Ascending aorta (tissue), 2 donors: ENCODE measurements at regions not wholly inside any gene's neighbourhood (a gene's known extent, or its start where the extent isn't known, plus 50 kb on each side); places are given as distances from the start of the nearest gene placed in this dataset.

Experiments used
- DNase-seq, 2 donors: peaks; one replicate each; pipeline ENCODE4 v3.0.0-alpha.2; 2019; ENCODE audit warnings: low spot score in 2 of 2
- H3K27ac ChIP-seq, 2 donors: fragments of 200-600 bp; sonication (generic); one replicate each; pipeline ENCODE4 v1.5.1; 2016 to 2017; ENCODE audit warnings: mild to moderate bottlenecking in 1 of 2
- H3K27me3 ChIP-seq: fragments of 200-600 bp; sonication (generic); one replicate; pipeline ENCODE4 v1.5.1; 2017
- H3K36me3 ChIP-seq, 2 donors: fragments of 200-600 bp; sonication (generic); one replicate each; pipeline ENCODE4 v1.5.1; 2016
- H3K4me1 ChIP-seq, 2 donors: fragments of 200-600 bp; sonication (generic); one replicate each; pipeline ENCODE4 v1.5.1; 2016 to 2017; ENCODE audit warnings: mild to moderate bottlenecking in 1 of 2
- H3K4me3 ChIP-seq, 2 donors: fragments of 200-600 bp; sonication (generic); one replicate each; pipeline ENCODE4 v1.5.1; 2016 to 2017; ENCODE audit warnings: mild to moderate bottlenecking in 1 of 2
- H3K9me3 ChIP-seq, 2 donors: fragments of 200-600 bp; sonication (generic); one replicate each; pipeline ENCODE4 v1.5.1; 2016
- CTCF ChIP-seq, 3 experiments: fragments of 200-600 bp in 2 of 3; fragments of 450-650 bp in 1 of 3; sonication (generic) in 2 of 3; IDR thresholded peaks; one replicate each; pipeline ENCODE4 v1.5.1; 2016 to 2019; ENCODE audit warnings: antibody characterized with exemption in 3 of 3, mild to moderate bottlenecking in 1 of 3, moderate library complexity in 1 of 3
- intact Hi-C: fragments of 100-400 bp; cut with DNase I; formaldehyde crosslinking; loops from one replicate; pipeline ENCODE4 v1.15.1; 2023

- DNase-seq: no peak
- no peaks in the 10 kb centered on the region for H3K27me3 ChIP-seq
- no peaks in the 10 kb centered on the region for H3K36me3 ChIP-seq
- H3K27ac ChIP-seq: no peak overlapping the region
- H3K9me3 ChIP-seq: peaks cover 0 to 7% of the 10 kb centered on the region in 2 donors
- TF ChIP-seq CTCF (IDR thresholded peaks at IDR 0.05): no peak
- intact Hi-C loops: no loop called here
- H3K4me3 ChIP-seq: no peak overlapping the region
- no peaks in the 10 kb centered on the region for H3K4me1 ChIP-seq
Observed at GRCh38 chr17:82998637-82999036, 80.8 kb upstream of the METRNL start.

GRCh38 chr17:83000738-83001137, 78.7 kb upstream of the METRNL start:
- peaks cover 0 to 7% of the 10 kb centered on the region in 2 donors for H3K36me3 ChIP-seq
- peaks cover 0 to 6% of the 10 kb centered on the region in 2 donors for H3K9me3 ChIP-seq
- TF ChIP-seq CTCF (IDR thresholded peaks at IDR 0.05): no peak
- no peak overlapping the region for H3K27ac ChIP-seq
- no peak overlapping the region for H3K4me3 ChIP-seq
- H3K27me3 ChIP-seq: no peaks in the 10 kb centered on the region
- DNase-seq: no peak
- intact Hi-C loops: no loop called here
- no peaks in the 10 kb centered on the region for H3K4me1 ChIP-seq

GRCh38 chr17:83002118-83002805, 77.1 kb upstream of the METRNL start:
- DNase-seq: no peak
- H3K9me3 ChIP-seq: peaks cover 0 to 6% of the 10 kb centered on the region in 2 donors
- peaks cover 0 to 11% of the 10 kb centered on the region in 2 donors for H3K36me3 ChIP-seq
- no peaks in the 10 kb centered on the region for H3K27me3 ChIP-seq
- no peaks in the 10 kb centered on the region for H3K4me1 ChIP-seq
- H3K4me3 ChIP-seq: no peak overlapping the region
- no peak overlapping the region for H3K27ac ChIP-seq
- intact Hi-C loops: no loop called here
- TF ChIP-seq CTCF (IDR thresholded peaks at IDR 0.05): no peak

GRCh38 chr17:83004791-83005380, 74.5 kb upstream of the METRNL start:
- intact Hi-C loops: no loop called here
- DNase-seq: no peak

GRCh38 chr17:83005639-83006038, 73.8 kb upstream of the METRNL start:
- Histone ChIP-seq H3K9me3 (no peaks in the 10 kb centered on the region), H3K4me1 (no peaks in the 10 kb centered on the region), H3K4me3 (no peak overlapping the region), H3K27me3 (no peaks in the 10 kb centered on the region), H3K36me3 (peaks cover 0 to 11% of the 10 kb centered on the region in 2 donors), H3K27ac (no peak overlapping the region)
- intact Hi-C loops: no loop called here
- no peak for DNase-seq
- no peak for TF ChIP-seq CTCF (IDR thresholded peaks at IDR 0.05)

More at GRCh38 chr17:83004791-83005380, 74.5 kb upstream of the METRNL start:
- Histone ChIP-seq H3K27ac (no peak overlapping the region), H3K36me3 (peaks cover 0 to 11% of the 10 kb centered on the region in 2 donors), H3K4me3 (no peak overlapping the region), H3K27me3 (no peaks in the 10 kb centered on the region), H3K9me3 (no peaks in the 10 kb centered on the region), H3K4me1 (no peaks in the 10 kb centered on the region)
- TF ChIP-seq CTCF (IDR thresholded peaks at IDR 0.05): no peak
